OCI-LY3 (cell line): ENCODE measurements at regions not wholly inside any gene's neighbourhood (a gene's known extent, or its start where the extent isn't known, plus 50 kb on each side); places are given as distances from the start of the nearest gene placed in this dataset.

Experiments used
- H2AFZ ChIP-seq: fragments of 200-600, 300-600 bp; shearing (Covaris generic); 2 replicates; pipeline ENCODE4 v1.6.0; 2014; ENCODE audit warnings: antibody characterized with exemption, low read depth, low read length
- H3K27ac ChIP-seq: fragments of 200-600, 300-600 bp; sonication (generic); 2 replicates; pipeline ENCODE4 v1.5.1; 2014; ENCODE audit warnings: mild to moderate bottlenecking, low read length, moderate library complexity, mixed read lengths
- H3K27me3 ChIP-seq: fragments of 200-600, 300-600 bp; sonication (generic); 2 replicates; pipeline ENCODE4 v1.6.1; 2014; ENCODE audit warnings: low read depth, low read length, mixed read lengths
- H3K36me3 ChIP-seq: fragments of 200-600, 300-600 bp; sonication (generic); replicated peaks from 2 replicates; pipeline ENCODE3; 2014; ENCODE audit warnings: low read depth, low read length, mixed read lengths
- H3K4me1 ChIP-seq: fragments of 300-600, 200-600 bp; sonication (generic); 2 replicates; pipeline ENCODE4 v1.6.1; 2014; ENCODE audit warnings: low read length, mixed read lengths
- H3K4me2 ChIP-seq: fragments of 200-600, 300-600 bp; sonication (generic); 2 replicates; pipeline ENCODE4 v1.6.1; 2014; ENCODE audit warnings: low read length, mixed read lengths
- H3K4me3 ChIP-seq: fragments of 300-600, 200-600 bp; sonication (generic); 2 replicates; pipeline ENCODE4 v1.5.1; 2014; ENCODE audit warnings: antibody characterized with exemption, mild to moderate bottlenecking, low read length, moderate library complexity
- H3K79me2 ChIP-seq: fragments of 300-600, 200-600 bp; shearing (Covaris generic); 2 replicates; pipeline ENCODE4 v1.6.1; 2014; ENCODE audit warnings: mild to moderate bottlenecking, low read length, mixed read lengths
- H3K9ac ChIP-seq: fragments of 300-600, 200-600 bp; shearing (Covaris generic); 2 replicates; pipeline ENCODE4 v1.6.0; 2014; ENCODE audit warnings: mild to moderate bottlenecking, low read length, moderate library complexity
- H3K9me3 ChIP-seq: fragments of 200-600, 300-600 bp; shearing (Covaris generic); 2 replicates; pipeline ENCODE4 v1.6.1; 2014; ENCODE audit warnings: low read length, mixed read lengths; ENCODE audit not compliant: insufficient read depth
- H4K20me1 ChIP-seq: fragments of 200-600, 300-600 bp; sonication (generic); 2 replicates; pipeline ENCODE4 v1.6.1; 2016; ENCODE audit warnings: low read length, mixed read lengths; ENCODE audit not compliant: insufficient read depth
- EZH2phosphoT487 ChIP-seq: fragments of 200-600 bp; shearing (Covaris generic); IDR thresholded peaks from 2 replicates; pipeline ENCODE4 v1.6.1; 2018; ENCODE audit warnings: antibody characterized with exemption, mixed run types, low read depth
- TF ChIP-seq, protein P1 (sequence below): fragments of 200-600, 300-600 bp; sonication (generic); IDR thresholded peaks from 2 replicates; pipeline ENCODE4 v1.5.1; 2014; ENCODE audit warnings: antibody characterized with exemption, low read length, low read depth

DNA sequence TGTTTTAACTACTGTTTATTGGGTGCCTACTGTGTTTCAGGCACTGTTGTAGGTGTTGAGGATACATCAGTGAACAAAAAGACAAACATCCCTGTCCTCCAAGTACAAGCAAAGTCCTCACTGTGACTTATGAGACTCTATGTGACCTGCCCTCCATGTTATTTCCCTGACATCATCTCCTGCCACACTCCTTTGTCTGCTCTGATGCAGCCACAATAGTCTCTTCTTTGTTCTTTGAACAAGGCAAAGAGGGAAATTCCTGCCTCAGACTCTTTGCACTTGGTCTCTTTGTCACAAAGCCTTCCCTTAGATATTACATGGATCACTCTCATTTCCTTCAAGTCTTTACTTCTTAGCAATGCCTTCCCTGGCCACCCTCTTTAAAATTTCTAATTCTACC lies 240.1 kb upstream of the SRRM4 start:
- no peaks in the 10 kb centered on the region for H3K36me3 ChIP-seq
- no peak overlapping the region for H3K27ac ChIP-seq
- no peak overlapping the region for H3K9ac ChIP-seq
- H3K9me3 ChIP-seq, result no peaks in the 10 kb centered on the region
- no peaks in the 10 kb centered on the region for H3K4me1 ChIP-seq
- H3K27me3 ChIP-seq, result no peaks in the 10 kb centered on the region; the same call in 1 of the 2 replicates
- no peak for TF ChIP-seq EZH2phosphoT487
- TF ChIP-seq, protein P1, sequence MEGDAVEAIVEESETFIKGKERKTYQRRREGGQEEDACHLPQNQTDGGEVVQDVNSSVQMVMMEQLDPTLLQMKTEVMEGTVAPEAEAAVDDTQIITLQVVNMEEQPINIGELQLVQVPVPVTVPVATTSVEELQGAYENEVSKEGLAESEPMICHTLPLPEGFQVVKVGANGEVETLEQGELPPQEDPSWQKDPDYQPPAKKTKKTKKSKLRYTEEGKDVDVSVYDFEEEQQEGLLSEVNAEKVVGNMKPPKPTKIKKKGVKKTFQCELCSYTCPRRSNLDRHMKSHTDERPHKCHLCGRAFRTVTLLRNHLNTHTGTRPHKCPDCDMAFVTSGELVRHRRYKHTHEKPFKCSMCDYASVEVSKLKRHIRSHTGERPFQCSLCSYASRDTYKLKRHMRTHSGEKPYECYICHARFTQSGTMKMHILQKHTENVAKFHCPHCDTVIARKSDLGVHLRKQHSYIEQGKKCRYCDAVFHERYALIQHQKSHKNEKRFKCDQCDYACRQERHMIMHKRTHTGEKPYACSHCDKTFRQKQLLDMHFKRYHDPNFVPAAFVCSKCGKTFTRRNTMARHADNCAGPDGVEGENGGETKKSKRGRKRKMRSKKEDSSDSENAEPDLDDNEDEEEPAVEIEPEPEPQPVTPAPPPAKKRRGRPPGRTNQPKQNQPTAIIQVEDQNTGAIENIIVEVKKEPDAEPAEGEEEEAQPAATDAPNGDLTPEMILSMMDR, result no peak
- H2AFZ ChIP-seq, result no peak overlapping the region
- H3K4me3 ChIP-seq, result no peak overlapping the region
- H3K79me2 ChIP-seq, result no peaks in the 10 kb centered on the region
- H4K20me1 ChIP-seq, result no peaks in the 10 kb centered on the region
- no peak overlapping the region for H3K4me2 ChIP-seq

GRCh38 chr12:118742431-118742830 lies 238.9 kb upstream of the SRRM4 start:
- TF ChIP-seq, protein P1, result no peak
- no peak for TF ChIP-seq EZH2phosphoT487
- H2AFZ ChIP-seq, result no peak overlapping the region
- H3K4me1 ChIP-seq, result no peaks in the 10 kb centered on the region
- H4K20me1 ChIP-seq, result no peaks in the 10 kb centered on the region
- H3K27ac ChIP-seq, result no peak overlapping the region
- H3K27me3 ChIP-seq, result no peaks in the 10 kb centered on the region; the same call in 1 of the 2 replicates
- no peak overlapping the region for H3K4me2 ChIP-seq
- H3K4me3 ChIP-seq, result no peak overlapping the region
- no peaks in the 10 kb centered on the region for H3K36me3 ChIP-seq
- H3K9ac ChIP-seq, result no peak overlapping the region
- no peaks in the 10 kb centered on the region for H3K79me2 ChIP-seq
- no peaks in the 10 kb centered on the region for H3K9me3 ChIP-seq

- 0 out of 2 replicates have a peak overlapping the region, but pooled peaks have one; percentile 9 for H3K4me2 ChIP-seq
- H3K79me2 ChIP-seq, result no peaks in the 10 kb centered on the region
- H3K4me3 ChIP-seq, result no peak overlapping the region
- no peaks in the 10 kb centered on the region for H3K4me1 ChIP-seq
- no peaks in the 10 kb centered on the region; the same call in 1 of the 2 replicates for H3K27me3 ChIP-seq
- no peaks in the 10 kb centered on the region for H3K36me3 ChIP-seq
- no peak for TF ChIP-seq EZH2phosphoT487
- TF ChIP-seq, protein P1, result no peak
- H4K20me1 ChIP-seq, result no peaks in the 10 kb centered on the region
- no peak overlapping the region for H3K9ac ChIP-seq
- H3K9me3 ChIP-seq, result no peaks in the 10 kb centered on the region
- no peak overlapping the region for H2AFZ ChIP-seq
- H3K27ac ChIP-seq, result no peak overlapping the region
Measured at GRCh38 chr12:118743896-118744700, 237.2 kb upstream of the SRRM4 start.

DNA sequence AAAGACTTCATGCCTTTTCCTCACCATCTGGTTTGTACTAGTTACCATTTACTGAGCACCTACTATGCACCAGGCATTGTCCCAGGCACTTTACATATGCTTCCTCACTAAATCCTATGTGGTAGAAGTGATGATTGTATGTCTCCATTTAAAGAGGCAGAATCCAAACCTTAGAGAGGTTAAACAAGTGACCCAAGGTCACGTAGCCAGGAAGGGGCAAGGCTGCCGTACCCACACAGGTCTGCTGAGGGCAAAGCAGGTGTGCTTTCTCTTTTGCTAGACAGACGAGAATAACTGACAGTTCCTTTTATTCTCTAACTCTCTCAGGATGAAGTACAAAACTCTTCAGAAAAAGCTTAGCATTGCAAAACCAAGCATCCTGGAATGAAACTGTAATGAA lies 235.2 kb upstream of the SRRM4 start:
- no peak for TF ChIP-seq EZH2phosphoT487
- TF ChIP-seq, protein P1, result no peak
- H3K36me3 ChIP-seq, result no peaks in the 10 kb centered on the region
- no peaks in the 10 kb centered on the region for H3K9me3 ChIP-seq
- no peaks in the 10 kb centered on the region; the same call in 1 of the 2 replicates for H3K27me3 ChIP-seq
- no peaks in the 10 kb centered on the region for H4K20me1 ChIP-seq
- no peaks in the 10 kb centered on the region for H3K4me1 ChIP-seq
- H2AFZ ChIP-seq, result no peak overlapping the region
- H3K9ac ChIP-seq, result no peak overlapping the region
- H3K4me3 ChIP-seq, result no peak overlapping the region
- H3K79me2 ChIP-seq, result no peaks in the 10 kb centered on the region
- no peak overlapping the region for H3K4me2 ChIP-seq
- H3K27ac ChIP-seq, result no peak overlapping the region
